B cell (primary cell): ENCODE measurements at regions not wholly inside any gene's neighbourhood (a gene's known extent, or its start where the extent isn't known, plus 50 kb on each side); places are given as distances from the start of the nearest gene placed in this dataset.

Source experiments
- CTCF ChIP-seq: fragments of 200-600 bp; IDR thresholded peaks from one replicate; pipeline ENCODE4 v1.8.0; 2022; ENCODE audit warnings: antibody characterized with exemption, mild to moderate bottlenecking
- EZH2 ChIP-seq: IDR thresholded peaks from 2 replicates; pipeline ENCODE4 v1.6.1; 2012; ENCODE audit warnings: borderline replicate concordance, low read depth, mild to moderate bottlenecking, moderate library complexity, low read length; ENCODE audit not compliant: insufficient read depth, poor library complexity, severe bottlenecking

DNA sequence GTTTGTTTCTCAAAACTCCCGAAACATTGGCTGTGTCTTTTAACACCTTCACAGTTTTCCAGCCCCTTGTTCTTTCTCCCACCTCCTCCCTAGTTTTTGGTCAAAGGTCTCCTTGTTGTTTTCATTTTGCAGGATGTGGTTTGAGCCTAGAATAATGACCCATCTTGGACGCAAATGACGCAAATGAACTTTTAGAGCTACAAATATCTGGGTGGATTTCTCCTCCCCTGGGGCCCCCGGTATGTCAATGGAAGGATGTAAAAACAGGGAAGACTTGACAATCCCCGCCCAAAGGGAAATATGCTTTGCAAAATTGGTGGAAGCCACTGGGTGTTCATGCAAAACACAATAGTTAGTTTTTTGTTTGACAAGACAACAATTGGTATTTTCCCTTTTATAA lies 236.0 kb upstream of the IRX3 start:
- TF ChIP-seq CTCF (no peak), EZH2 (no peak)
